Occipital lobe (tissue), 2 donors: ENCODE measurements at regions not wholly inside any gene's neighbourhood (a gene's known extent, or its start where the extent isn't known, plus 50 kb on each side); places are given as distances from the start of the nearest gene placed in this dataset. TPM values are rescaled to one million over a fixed set of nuclear protein-coding genes. Genes with fewer than 3 reads are reported as not detected.
"Not testable (repeated sequence)": the region's sequence is repeated elsewhere in the genome, so short reads cannot be mapped to it uniquely, and the experiment has no call there.

Experiments used
- DNase-seq: peaks from one replicate; lab custom pipeline; 2025; lab: John Stamatoyannopoulos, UW
- small RNA-seq: library from RNA; depleted of rRNA; stranded (forward); fragments of <200 nt; gene quantifications from one replicate; pipeline ENCODE3, GENCODE V24; 2014

GRCh38 chr2:242104202-242104956 lies 234.8 kb downstream of the RTP5 start:
- not testable (repeated sequence) for DNase-seq

GRCh38 chr2:242107065-242107464 lies 237.5 kb downstream of the RTP5 start:
- DNase-seq = not testable (repeated sequence)

- not testable (repeated sequence) for DNase-seq
Measured at GRCh38 chr2:242108797-242109500, 239.4 kb downstream of the RTP5 start.

- DNase-seq = not testable (repeated sequence)
Measured at GRCh38 chr2:242109819-242110218, 240.3 kb downstream of the RTP5 start.

GRCh38 chr2:242111954-242112353 lies 242.4 kb downstream of the RTP5 start:
- not testable (repeated sequence) for DNase-seq

DNA sequence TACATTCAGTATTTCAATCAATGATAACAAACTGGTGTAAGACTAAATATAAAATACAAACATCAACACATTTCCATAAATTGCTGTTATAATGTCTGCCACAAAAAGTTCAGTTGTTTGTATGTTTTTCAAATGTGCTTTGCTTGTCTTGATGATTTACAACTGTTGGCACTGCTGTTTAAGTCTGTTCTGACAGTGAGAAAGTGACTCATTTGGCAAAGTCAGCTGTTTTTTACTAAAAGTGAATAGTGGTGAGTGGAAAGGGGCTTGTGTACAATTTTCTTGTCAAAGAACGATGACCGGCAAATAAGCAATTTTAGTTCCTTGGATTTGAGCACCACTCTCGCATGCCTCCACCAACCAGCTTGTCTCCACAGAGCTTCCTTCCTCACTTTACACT lies 244.0 kb downstream of the RTP5 start:
- not testable (repeated sequence) for DNase-seq

DNA sequence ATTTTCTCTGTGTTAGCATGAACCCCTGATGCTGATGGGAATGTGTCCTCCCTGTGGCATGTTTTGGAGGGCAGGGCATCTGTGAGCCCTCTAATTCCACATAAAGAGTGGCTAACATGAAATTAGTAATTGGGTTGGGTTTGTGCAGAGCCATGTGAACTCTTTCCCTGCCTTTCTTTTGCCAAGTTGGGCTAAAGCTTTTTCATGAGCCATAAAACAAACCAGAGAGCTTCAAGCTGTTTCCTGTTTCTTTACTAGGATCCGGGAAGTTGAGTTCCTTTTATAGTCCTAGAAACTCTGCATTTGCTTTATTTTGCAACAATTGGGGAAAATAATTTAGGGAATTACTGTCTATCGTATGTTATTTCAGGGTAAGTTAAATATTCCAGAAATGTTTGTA lies 247.1 kb downstream of the RTP5 start:
- DNase-seq = not testable (repeated sequence)

GRCh38 chr2:242117305-242117704 lies 247.8 kb downstream of the RTP5 start:
- not testable (repeated sequence) for DNase-seq

DNA sequence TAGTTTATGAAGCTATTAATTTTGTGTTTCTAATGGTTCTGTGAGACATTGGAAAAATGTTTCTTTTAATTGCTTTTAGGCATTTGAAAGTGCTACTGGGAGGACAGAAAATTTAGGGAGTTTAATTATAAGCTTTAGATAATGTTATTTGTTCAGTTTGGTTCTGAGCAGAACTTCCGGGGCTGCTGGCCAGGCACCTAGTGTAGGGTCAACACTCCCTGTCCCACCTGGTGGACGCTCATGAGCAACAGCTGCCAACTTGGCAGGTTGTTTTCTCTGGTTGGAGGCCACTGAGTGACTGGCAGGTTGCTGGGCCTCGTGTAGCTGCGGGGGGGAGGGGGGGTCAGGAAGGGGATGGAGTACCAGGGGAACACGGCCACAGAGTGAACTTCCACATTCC lies 250.2 kb downstream of the RTP5 start:
- not testable (repeated sequence) for DNase-seq

- not testable (repeated sequence) for DNase-seq
Measured at GRCh38 chr2:242130682-242131081, 261.2 kb downstream of the RTP5 start.

GRCh38 chr2:242159921-242160320 lies 290.4 kb downstream of the RTP5 start:
- DNase-seq = not testable (repeated sequence)

GRCh38 chr2:242165115-242165514 lies 295.6 kb downstream of the RTP5 start:
- not testable (repeated sequence) for DNase-seq

DNA sequence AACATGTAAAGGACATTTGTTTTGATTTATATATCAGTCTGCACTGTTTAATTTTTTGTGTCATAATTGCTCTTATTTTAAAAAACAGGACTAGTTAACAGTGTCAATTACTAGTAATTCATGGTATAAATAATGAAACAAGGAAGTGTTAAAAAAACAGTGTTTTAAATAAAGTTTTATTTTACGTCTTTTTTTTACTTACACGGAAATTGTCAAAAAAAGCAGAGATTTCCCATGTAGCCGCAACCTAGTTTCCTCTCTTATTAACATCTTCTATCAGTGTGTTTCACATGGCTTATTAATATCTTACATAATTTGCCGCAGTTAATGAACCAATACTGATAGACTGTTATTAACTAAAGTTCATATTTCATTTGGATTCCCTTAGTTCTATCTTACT lies 301.8 kb downstream of the RTP5 start:
- DNase-seq = not testable (repeated sequence)

Small RNA genes lying in the stretch of these regions (small RNA-seq; reads per million reads assigned to genes)
- gene CICP10 (not detected), gene SEPT14P2 (not detected)
